SK-N-MC (cell line): ENCODE measurements at regions not wholly inside any gene's neighbourhood (a gene's known extent, or its start where the extent isn't known, plus 50 kb on each side); places are given as distances from the start of the nearest gene placed in this dataset.
"Not testable (repeated sequence)": the region's sequence is repeated elsewhere in the genome, so short reads cannot be mapped to it uniquely, and the experiment has no call there.

Experiments used
- EZH2 ChIP-seq: fragments of 200-600 bp; sonication (generic); IDR thresholded peaks from one replicate; pipeline ENCODE4 v1.6.1; 2017; ENCODE audit warnings: antibody characterized with exemption
- FOXP2 ChIP-seq: optimal IDR thresholded peaks from 2 replicates; pipeline ENCODE3; 2011; ENCODE audit warnings: mild to moderate bottlenecking, moderate library complexity; ENCODE audit not compliant: insufficient read depth; ENCODE audit errors: extremely low read length, control extremely low read depth
- POLR2AphosphoS5 ChIP-seq: IDR thresholded peaks from 2 replicates; pipeline ENCODE4 v1.6.1; 2012; ENCODE audit warnings: mild to moderate bottlenecking, low read depth, low read length, borderline replicate concordance

GRCh38 chr2:193833895-193834294, 1639.2 kb upstream of the TMEFF2 start:
- not testable (repeated sequence) for TF ChIP-seq POLR2AphosphoS5, EZH2, FOXP2
